GM18951 (cell line): ENCODE measurements at regions not wholly inside any gene's neighbourhood (a gene's known extent, or its start where the extent isn't known, plus 50 kb on each side); places are given as distances from the start of the nearest gene placed in this dataset.
"Not testable (repeated sequence)": the region's sequence is repeated elsewhere in the genome, so short reads cannot be mapped to it uniquely, and the experiment has no call there.

ENCODE experiments used
- POLR2A ChIP-seq: IDR thresholded peaks from 4 replicates; pipeline ENCODE4 v1.6.1; 2011; ENCODE audit warnings: mild to moderate bottlenecking; ENCODE audit not compliant: insufficient read length, insufficient read depth; ENCODE audit errors: extremely low read depth
- in situ Hi-C: fragments of 300-500 bp; cut with MboI; formaldehyde crosslinking; loops from one replicate; pipeline ENCODE4 v1.12.0; 2022; ENCODE audit warnings: low sequenced_read_pairs, mixed read lengths, inconsistent platforms; ENCODE audit not compliant: unreplicated experiment

GRCh38 chr4:137378821-137379220, 153.5 kb downstream of the PCDH18 start:
- in situ Hi-C loops = no loop called here
- no peak for TF ChIP-seq POLR2A

- TF ChIP-seq POLR2A = no peak
- in situ Hi-C loops = no loop called here
Observed at GRCh38 chr4:137378393-137378792, 153.9 kb downstream of the PCDH18 start.

GRCh38 chr4:137376312-137376711, 156.0 kb downstream of the PCDH18 start:
- no peak for TF ChIP-seq POLR2A
- in situ Hi-C loops = no loop called here

GRCh38 chr4:137375111-137375850, 157.0 kb downstream of the PCDH18 start:
- in situ Hi-C loops = no loop called here
- TF ChIP-seq POLR2A = no peak

- TF ChIP-seq POLR2A = no peak
- in situ Hi-C loops = no loop called here
Observed at GRCh38 chr4:137370679-137371078, 161.6 kb downstream of the PCDH18 start.

- TF ChIP-seq POLR2A = no peak
- in situ Hi-C loops = no loop called here
Observed at GRCh38 chr4:137370206-137370633, 162.1 kb downstream of the PCDH18 start.

- TF ChIP-seq POLR2A = no peak
- in situ Hi-C loops = no loop called here
Observed at GRCh38 chr4:137367620-137368019, 164.7 kb downstream of the PCDH18 start.

- in situ Hi-C loops = no loop called here
- no peak for TF ChIP-seq POLR2A
Observed at GRCh38 chr4:137363496-137363895, 168.8 kb downstream of the PCDH18 start.

GRCh38 chr4:137361756-137362470, 170.4 kb downstream of the PCDH18 start:
- in situ Hi-C loops = no loop called here

GRCh38 chr4:137360761-137361160, 171.5 kb downstream of the PCDH18 start:
- no peak for TF ChIP-seq POLR2A
- in situ Hi-C loops = no loop called here

More at GRCh38 chr4:137361756-137362470, 170.4 kb downstream of the PCDH18 start:
- no peak for TF ChIP-seq POLR2A

- in situ Hi-C loops = no loop called here
- TF ChIP-seq POLR2A = no peak
Observed at GRCh38 chr4:137359691-137360315, 172.5 kb downstream of the PCDH18 start.

GRCh38 chr4:137354562-137354961, 177.7 kb downstream of the PCDH18 start:
- in situ Hi-C loops = not testable (repeated sequence)

GRCh38 chr4:137347371-137347770, 184.9 kb downstream of the PCDH18 start:
- in situ Hi-C loops = no loop called here

GRCh38 chr4:137345597-137345996, 186.7 kb downstream of the PCDH18 start:
- TF ChIP-seq POLR2A = no peak
- in situ Hi-C loops = no loop called here

More at GRCh38 chr4:137347371-137347770, 184.9 kb downstream of the PCDH18 start:
- no peak for TF ChIP-seq POLR2A

- TF ChIP-seq POLR2A = no peak
- in situ Hi-C loops = no loop called here
Observed at GRCh38 chr4:137343221-137343620, 189.1 kb downstream of the PCDH18 start.
